ENCODE measurements at regions not wholly inside any gene's neighbourhood (a gene's known extent, or its start where the extent isn't known, plus 50 kb on each side); places are given as distances from the start of the nearest gene placed in this dataset.
"Not testable (repeated sequence)": the region's sequence is repeated elsewhere in the genome, so short reads cannot be mapped to it uniquely, and the experiment has no call there.

- H3K27ac Mint-ChIP-seq (ENCODE audit: unreplicated experiment): no peak overlapping the region
- H3K4me3 Mint-ChIP-seq (ENCODE audit: unreplicated experiment): no peak overlapping the region
- no peaks in the 10 kb centered on the region for H3K9me3 Mint-ChIP-seq (ENCODE audit: unreplicated experiment)
- DNase-seq (ENCODE audit: extremely low spot score, unreplicated experiment): no peak
- H3K4me1 Mint-ChIP-seq (ENCODE audit: unreplicated experiment): no peaks in the 10 kb centered on the region
- TF ChIP-seq CTCF (IDR thresholded peaks at IDR 0.05): no peak
- H3K36me3 Mint-ChIP-seq (ENCODE audit: unreplicated experiment): no peaks in the 10 kb centered on the region
- no peaks in the 10 kb centered on the region for H3K27me3 Mint-ChIP-seq (ENCODE audit: unreplicated experiment)
Measured at GRCh38 chr2:7437716-7438632, 520.8 kb downstream of the RNF144A start.

- Mint-ChIP-seq H3K4me3 (ENCODE audit: unreplicated experiment) (no peak overlapping the region), H3K9me3 (ENCODE audit: unreplicated experiment) (no peaks in the 10 kb centered on the region), H3K36me3 (ENCODE audit: unreplicated experiment) (no peaks in the 10 kb centered on the region), H3K27ac (ENCODE audit: unreplicated experiment) (no peak overlapping the region), H3K27me3 (ENCODE audit: unreplicated experiment) (no peaks in the 10 kb centered on the region), H3K4me1 (ENCODE audit: unreplicated experiment) (no peaks in the 10 kb centered on the region)
- no peak for TF ChIP-seq CTCF (IDR thresholded peaks at IDR 0.05)
- DNase-seq (ENCODE audit: extremely low spot score, unreplicated experiment): no peak
Measured at GRCh38 chr2:7438855-7439254, 521.6 kb downstream of the RNF144A start.

- H3K4me3 Mint-ChIP-seq (ENCODE audit: unreplicated experiment): no peak overlapping the region
- H3K27ac Mint-ChIP-seq (ENCODE audit: unreplicated experiment): no peak overlapping the region
- no peak for TF ChIP-seq CTCF (IDR thresholded peaks at IDR 0.05)
- no peaks in the 10 kb centered on the region for H3K27me3 Mint-ChIP-seq (ENCODE audit: unreplicated experiment)
- no peaks in the 10 kb centered on the region for H3K36me3 Mint-ChIP-seq (ENCODE audit: unreplicated experiment)
- H3K9me3 Mint-ChIP-seq (ENCODE audit: unreplicated experiment): no peaks in the 10 kb centered on the region
- H3K4me1 Mint-ChIP-seq (ENCODE audit: unreplicated experiment): no peaks in the 10 kb centered on the region
- no peak for DNase-seq (ENCODE audit: extremely low spot score, unreplicated experiment)
Measured at GRCh38 chr2:7440977-7441376, 523.8 kb downstream of the RNF144A start.

GRCh38 chr2:7441841-7442240 is 524.6 kb downstream of the RNF144A start:
- H3K27me3 Mint-ChIP-seq (ENCODE audit: unreplicated experiment); H3K27ac Mint-ChIP-seq (ENCODE audit: unreplicated experiment); DNase-seq (ENCODE audit: extremely low spot score, unreplicated experiment); H3K36me3 Mint-ChIP-seq (ENCODE audit: unreplicated experiment); H3K4me3 Mint-ChIP-seq (ENCODE audit: unreplicated experiment); H3K4me1 Mint-ChIP-seq (ENCODE audit: unreplicated experiment); H3K9me3 Mint-ChIP-seq (ENCODE audit: unreplicated experiment): not testable (repeated sequence)

GRCh38 chr2:7444626-7445025 is 527.4 kb downstream of the RNF144A start:
- H3K4me1 Mint-ChIP-seq (ENCODE audit: unreplicated experiment): no peaks in the 10 kb centered on the region

More at GRCh38 chr2:7444626-7445025, 527.4 kb downstream of the RNF144A start:
- no peak overlapping the region for H3K27ac Mint-ChIP-seq (ENCODE audit: unreplicated experiment)
- H3K4me3 Mint-ChIP-seq (ENCODE audit: unreplicated experiment): no peak overlapping the region
- no peak for DNase-seq (ENCODE audit: extremely low spot score, unreplicated experiment)
- H3K36me3 Mint-ChIP-seq (ENCODE audit: unreplicated experiment): no peaks in the 10 kb centered on the region
- H3K27me3 Mint-ChIP-seq (ENCODE audit: unreplicated experiment): no peaks in the 10 kb centered on the region
- TF ChIP-seq CTCF (IDR thresholded peaks at IDR 0.05): no peak
- no peaks in the 10 kb centered on the region for H3K9me3 Mint-ChIP-seq (ENCODE audit: unreplicated experiment)
